Uterus (tissue), 2 donors: ENCODE measurements at regions not wholly inside any gene's neighbourhood (a gene's known extent, or its start where the extent isn't known, plus 50 kb on each side); places are given as distances from the start of the nearest gene placed in this dataset.

Experiments used
- POLR2A ChIP-seq, 2 donors: fragments of 450-650 bp; IDR thresholded peaks; one replicate each; pipeline ENCODE4 v1.6.1; 2016; ENCODE audit warnings: antibody characterized with exemption in 2 of 2, mild to moderate bottlenecking in 1 of 2, moderate library complexity in 1 of 2
- TF ChIP-seq, protein P1 (sequence below), 4 experiments: fragments of 200-600 bp in 2 of 4; fragments of 450-650 bp in 2 of 4; sonication (generic) in 2 of 4; IDR thresholded peaks; one replicate each; pipeline ENCODE4 v1.5.1; 2016 to 2019; ENCODE audit warnings: antibody characterized with exemption in 4 of 4, mild to moderate bottlenecking in 2 of 4, moderate library complexity in 1 of 4

DNA sequence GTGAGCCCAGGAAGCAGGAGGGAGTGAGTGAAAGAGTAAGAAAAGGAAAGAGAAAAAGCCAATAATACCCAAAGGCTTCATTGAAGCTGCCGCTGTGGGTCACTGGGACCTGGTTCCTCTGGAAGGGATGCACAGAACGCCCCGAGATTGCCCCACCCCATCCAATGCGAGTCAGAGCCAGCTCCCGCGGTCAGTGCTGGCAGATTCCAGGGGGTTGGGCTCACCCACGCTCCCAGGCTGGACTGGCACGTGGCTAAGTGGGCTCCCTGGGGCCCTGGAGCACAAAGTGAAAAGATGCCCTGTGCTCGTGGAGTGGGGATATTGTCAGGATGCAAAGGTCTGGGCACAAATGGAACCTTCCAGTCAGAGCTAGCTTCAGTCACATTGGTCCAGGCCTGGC lies 117.0 kb downstream of the OAT start:
- TF ChIP-seq, protein P1, sequence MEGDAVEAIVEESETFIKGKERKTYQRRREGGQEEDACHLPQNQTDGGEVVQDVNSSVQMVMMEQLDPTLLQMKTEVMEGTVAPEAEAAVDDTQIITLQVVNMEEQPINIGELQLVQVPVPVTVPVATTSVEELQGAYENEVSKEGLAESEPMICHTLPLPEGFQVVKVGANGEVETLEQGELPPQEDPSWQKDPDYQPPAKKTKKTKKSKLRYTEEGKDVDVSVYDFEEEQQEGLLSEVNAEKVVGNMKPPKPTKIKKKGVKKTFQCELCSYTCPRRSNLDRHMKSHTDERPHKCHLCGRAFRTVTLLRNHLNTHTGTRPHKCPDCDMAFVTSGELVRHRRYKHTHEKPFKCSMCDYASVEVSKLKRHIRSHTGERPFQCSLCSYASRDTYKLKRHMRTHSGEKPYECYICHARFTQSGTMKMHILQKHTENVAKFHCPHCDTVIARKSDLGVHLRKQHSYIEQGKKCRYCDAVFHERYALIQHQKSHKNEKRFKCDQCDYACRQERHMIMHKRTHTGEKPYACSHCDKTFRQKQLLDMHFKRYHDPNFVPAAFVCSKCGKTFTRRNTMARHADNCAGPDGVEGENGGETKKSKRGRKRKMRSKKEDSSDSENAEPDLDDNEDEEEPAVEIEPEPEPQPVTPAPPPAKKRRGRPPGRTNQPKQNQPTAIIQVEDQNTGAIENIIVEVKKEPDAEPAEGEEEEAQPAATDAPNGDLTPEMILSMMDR (IDR thresholded peaks at IDR 0.05): no peak
- no peak for TF ChIP-seq POLR2A (IDR thresholded peaks at IDR 0.05)
